Endothelial cell of umbilical vein (primary cell): ENCODE measurements at regions not wholly inside any gene's neighbourhood (a gene's known extent, or its start where the extent isn't known, plus 50 kb on each side); places are given as distances from the start of the nearest gene placed in this dataset.

ENCODE experiments used
- BruUV-seq: library from RNA; stranded (reverse); fragments of 400-500 nt; replicated peaks from 2 replicates; lab custom pipeline; 2021; lab: Mats Ljungman, UMichigan
- CTCF ChIA-PET: fragments of 300-600, 350-600 bp; sonication (Branson Sonifier 250); formaldehyde crosslinking; loops from one replicate; lab custom pipeline; 2021; ENCODE audit warnings: antibody characterized with exemption, inconsistent platforms; lab: Charles Lee
- POLR2A ChIA-PET: fragments of 300-600, 350-600 bp; sonication (Branson Sonifier 250); formaldehyde crosslinking; loops from one replicate; lab custom pipeline; 2021; ENCODE audit warnings: antibody characterized with exemption, inconsistent platforms; lab: Charles Lee
- DNase-seq: peaks from one replicate; pipeline ENCODE4 v3.0.0-alpha.2; 2011; ENCODE audit warnings: low read depth, low spot score
- FAIRE-seq: peaks from 2 replicates; lab custom pipeline; 2011; peaks lifted over from hg19 to GRCh38; lab: Jason Lieb, UNC
- H2AFZ ChIP-seq: 2 replicates; pipeline ENCODE4 v1.6.0; 2012; ENCODE audit warnings: low read depth, low read length, control low read depth, inconsistent platforms
- H3K27ac ChIP-seq: 2 replicates; pipeline ENCODE4 v1.5.1; 2011; ENCODE audit warnings: low read depth, mild to moderate bottlenecking, control low read depth, low read length, moderate library complexity; ENCODE audit not compliant: insufficient read depth
- H3K27me3 ChIP-seq, 2 experiments: 2 replicates each; pipeline versions ENCODE4 v1.6.0 to v1.6.1; 2011; ENCODE audit warnings: low read length in 2 of 2, mixed read lengths in 1 of 2; ENCODE audit not compliant: control insufficient read depth in 2 of 2, insufficient read depth in 2 of 2
- H3K36me3 ChIP-seq, 2 experiments: 2 replicates in 1 of 2; 3 replicates in 1 of 2; pipeline ENCODE4 v1.5.1; 2011; ENCODE audit warnings: low read length in 2 of 2, mild to moderate bottlenecking in 1 of 2, moderate library complexity in 1 of 2; ENCODE audit not compliant: control insufficient read depth in 2 of 2, insufficient read depth in 2 of 2; ENCODE audit errors: extremely low read depth in 1 of 2
- H3K4me1 ChIP-seq: 3 replicates; pipeline ENCODE4 v1.5.1; 2011; ENCODE audit warnings: mild to moderate bottlenecking, low read length; ENCODE audit not compliant: control insufficient read depth, insufficient read depth; ENCODE audit errors: extremely low read depth
- H3K4me2 ChIP-seq: 2 replicates; pipeline ENCODE4 v1.6.1; 2011; ENCODE audit warnings: low read length, control low read depth, mixed read lengths; ENCODE audit not compliant: insufficient read depth
- H3K4me3 ChIP-seq, 3 experiments: fragments of 200-600 bp in 1 of 3; sonication (generic), shearing (Covaris generic) in 1 of 3; replicated peaks in 1 of 3; 2 replicates each; pipeline ENCODE4 v1.5.1; 2011 to 2016; ENCODE audit warnings: control low read depth in 3 of 3, low read length in 3 of 3, mild to moderate bottlenecking in 2 of 3, inconsistent platforms in 1 of 3, low read depth in 1 of 3, moderate library complexity in 1 of 3; ENCODE audit not compliant: insufficient read depth in 1 of 3
- H3K79me2 ChIP-seq: 2 replicates; pipeline ENCODE4 v1.6.0; 2012; ENCODE audit warnings: low read length, inconsistent platforms; ENCODE audit not compliant: control insufficient read depth, insufficient read depth
- H3K9ac ChIP-seq: replicated peaks from 2 replicates; pipeline ENCODE3; 2011; ENCODE audit warnings: low read length, control low read depth; ENCODE audit not compliant: insufficient read depth; ENCODE audit errors: extremely low read depth
- H3K9me1 ChIP-seq: replicated peaks from 3 replicates; pipeline ENCODE4 v1.6.0; 2011; ENCODE audit warnings: mild to moderate bottlenecking, low read length; ENCODE audit not compliant: control insufficient read depth, insufficient read depth; ENCODE audit errors: extremely low read depth
- H3K9me3 ChIP-seq: replicated peaks from 2 replicates; pipeline ENCODE4 v1.5.1; 2012; ENCODE audit warnings: low read length, inconsistent platforms; ENCODE audit not compliant: control insufficient read depth, insufficient read depth
- H4K20me1 ChIP-seq: replicated peaks from 2 replicates; pipeline ENCODE3; 2011; ENCODE audit warnings: mild to moderate bottlenecking, low read length; ENCODE audit not compliant: control insufficient read depth, insufficient read depth; ENCODE audit errors: extremely low read depth
- CTCF ChIP-seq, 2 donors: IDR thresholded peaks; 1 replicate in 1 of 2; 2 replicates in 1 of 2; pipeline ENCODE4 v1.5.1; 2011; ENCODE audit warnings: low read length in 2 of 2, mild to moderate bottlenecking in 2 of 2, moderate library complexity in 2 of 2, control low read depth in 1 of 2, inconsistent platforms in 1 of 2, low read depth in 1 of 2; ENCODE audit not compliant: insufficient read depth in 1 of 2; ENCODE audit errors: extremely low read depth in 1 of 2
- EZH2 ChIP-seq: IDR thresholded peaks from 2 replicates; pipeline ENCODE4 v1.6.1; 2012; ENCODE audit warnings: borderline replicate concordance, low read depth, mild to moderate bottlenecking, moderate library complexity, low read length, inconsistent platforms; ENCODE audit not compliant: severe bottlenecking
- FOS ChIP-seq: IDR thresholded peaks from 2 replicates; pipeline ENCODE4 v1.6.1; 2011; ENCODE audit warnings: mild to moderate bottlenecking, low read length, moderate library complexity, borderline replicate concordance; ENCODE audit not compliant: insufficient read depth
- GATA2 ChIP-seq: IDR thresholded peaks from 2 replicates; pipeline ENCODE4 v1.7.0; 2011; ENCODE audit warnings: low read depth, mild to moderate bottlenecking, moderate library complexity, mixed read lengths, low read length; ENCODE audit not compliant: insufficient read length, insufficient read depth
- JUN ChIP-seq: IDR thresholded peaks from 2 replicates; pipeline ENCODE4 v1.6.1; 2011; ENCODE audit warnings: borderline replicate concordance, low read depth; ENCODE audit not compliant: insufficient read length, insufficient read depth
- MYC ChIP-seq: IDR thresholded peaks from one replicate; pipeline ENCODE4 v1.6.1; 2011; ENCODE audit warnings: mild to moderate bottlenecking, low read depth, low read length
- POLR2A ChIP-seq: IDR thresholded peaks from 2 replicates; pipeline ENCODE4 v1.6.1; 2012; ENCODE audit warnings: low read depth, mild to moderate bottlenecking, control low read depth, low read length
- POLR2AphosphoS5 ChIP-seq: IDR thresholded peaks from 2 replicates; pipeline ENCODE4 v1.6.1; 2012; ENCODE audit warnings: low read depth, mild to moderate bottlenecking, control low read depth, low read length, moderate library complexity; ENCODE audit not compliant: insufficient read depth
- dilution Hi-C: fragments of 300-500 bp; cut with MboI; formaldehyde crosslinking; loops from one replicate; pipeline ENCODE4 v1.15.0; 2019; ENCODE audit warnings: low sequenced_read_pairs; ENCODE audit not compliant: extremely low pct_ligation_motif_present
- intact Hi-C: fragments of 100-400 bp; cut with micrococcal nuclease; formaldehyde crosslinking; loops from one replicate; pipeline ENCODE4 v1.10.0; 2022
- TF ChIP-seq, protein P1 (sequence below): IDR thresholded peaks from 2 replicates; pipeline ENCODE4 v1.6.1; 2011; ENCODE audit not compliant: insufficient read depth, insufficient read length

- no peaks in the 10 kb centered on the region for H3K4me1 ChIP-seq
- H3K27ac ChIP-seq, result no peak overlapping the region
- no peak overlapping the region for H2AFZ ChIP-seq
- H3K4me2 ChIP-seq, result no peak overlapping the region
- no peaks in the 10 kb centered on the region for H3K27me3 ChIP-seq
- ChIA-PET CTCF (no interaction called here), POLR2A (no interaction called here)
- dilution Hi-C loops, result no loop called here
- H3K79me2 ChIP-seq, result no peaks in the 10 kb centered on the region
- no peak overlapping the region for H3K9ac ChIP-seq
- FAIRE-seq (no peak), DNase-seq (no peak)
- no TSS peak for BruUV-seq
- TF ChIP-seq POLR2A (no peak), GATA2 (no peak), CTCF (IDR thresholded peaks at IDR 0.05; ENCODE audit: extremely low read depth in 1 of 2, insufficient read depth in 1 of 2, low read depth in 1 of 2, low read length in 2 of 2) (no peak), POLR2AphosphoS5 (no peak), FOS (no peak), EZH2 (no peak), JUN (no peak), MYC (no peak)
- TF ChIP-seq, protein P1, sequence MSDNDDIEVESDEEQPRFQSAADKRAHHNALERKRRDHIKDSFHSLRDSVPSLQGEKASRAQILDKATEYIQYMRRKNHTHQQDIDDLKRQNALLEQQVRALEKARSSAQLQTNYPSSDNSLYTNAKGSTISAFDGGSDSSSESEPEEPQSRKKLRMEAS, result no peak
- intact Hi-C loops, result no loop called here
- H4K20me1 ChIP-seq, result no peaks in the 10 kb centered on the region
- H3K9me1 ChIP-seq, result no peaks in the 10 kb centered on the region
- no peaks in the 10 kb centered on the region for H3K9me3 ChIP-seq
- H3K4me3 ChIP-seq, result no peak overlapping the region
- no peaks in the 10 kb centered on the region for H3K36me3 ChIP-seq
These were observed 558.0 kb downstream of the C6orf118 start for GRCh38 chr6:164751395-164751794.
